ENCODE measurements at regions not wholly inside any gene's neighbourhood (a gene's known extent, or its start where the extent isn't known, plus 50 kb on each side); places are given as distances from the start of the nearest gene placed in this dataset.

GRCh38 chr4:183026701-183027100 lies 72.4 kb upstream of the WWC2 start:
- H3K4me3 ChIP-seq (ENCODE audit: low read depth, low read length) = no peak overlapping the region
- no peak for TF ChIP-seq CTCF (conservative IDR thresholded peaks at IDR 0.05; ENCODE audit: low read depth, low read length)
- no peak for DNase-seq (ENCODE audit: low read depth)

GRCh38 chr4:183022617-183023016 lies 76.4 kb upstream of the WWC2 start:
- H3K4me3 ChIP-seq (ENCODE audit: low read depth, low read length) = no peak overlapping the region
- TF ChIP-seq CTCF (conservative IDR thresholded peaks at IDR 0.05; ENCODE audit: low read depth, low read length) = no peak
- DNase-seq (ENCODE audit: low read depth) = no peak

GRCh38 chr4:183017962-183018361 lies 81.1 kb upstream of the WWC2 start:
- no peak for DNase-seq (ENCODE audit: low read depth)
- TF ChIP-seq CTCF (conservative IDR thresholded peaks at IDR 0.05; ENCODE audit: low read depth, low read length) = no peak
- no peak overlapping the region for H3K4me3 ChIP-seq (ENCODE audit: low read depth, low read length)

GRCh38 chr4:183014361-183015084 lies 84.5 kb upstream of the WWC2 start:
- no peak overlapping the region for H3K4me3 ChIP-seq (ENCODE audit: low read depth, low read length)
- no peak for TF ChIP-seq CTCF (conservative IDR thresholded peaks at IDR 0.05; ENCODE audit: low read depth, low read length)
- peak; percentile 2 for DNase-seq (ENCODE audit: low read depth)

- no peak for DNase-seq (ENCODE audit: low read depth)
- no peak overlapping the region for H3K4me3 ChIP-seq (ENCODE audit: low read depth, low read length)
- TF ChIP-seq CTCF (conservative IDR thresholded peaks at IDR 0.05; ENCODE audit: low read depth, low read length) = no peak
These were observed 85.4 kb upstream of the WWC2 start for GRCh38 chr4:183013730-183014002.

GRCh38 chr4:183012879-183013729 lies 86.0 kb upstream of the WWC2 start:
- H3K4me3 ChIP-seq (ENCODE audit: low read depth, low read length) = no peak overlapping the region
- no peak for TF ChIP-seq CTCF (conservative IDR thresholded peaks at IDR 0.05; ENCODE audit: low read depth, low read length)
- DNase-seq (ENCODE audit: low read depth) = no peak
